Nucleus accumbens (tissue), 56 donors: ENCODE measurements at regions not wholly inside any gene's neighbourhood (a gene's known extent, or its start where the extent isn't known, plus 50 kb on each side); places are given as distances from the start of the nearest gene placed in this dataset.
"Not testable (repeated sequence)": the region's sequence is repeated elsewhere in the genome, so short reads cannot be mapped to it uniquely, and the experiment has no call there.

Experiments
- DNase-seq, 56 donors: peaks; one replicate each; lab custom pipeline; 2025; lab: John Stamatoyannopoulos, UW

GRCh38 chr1:214141486-214141885 is 139.5 kb upstream of the SMYD2 start:
- DNase-seq = no peak

DNA sequence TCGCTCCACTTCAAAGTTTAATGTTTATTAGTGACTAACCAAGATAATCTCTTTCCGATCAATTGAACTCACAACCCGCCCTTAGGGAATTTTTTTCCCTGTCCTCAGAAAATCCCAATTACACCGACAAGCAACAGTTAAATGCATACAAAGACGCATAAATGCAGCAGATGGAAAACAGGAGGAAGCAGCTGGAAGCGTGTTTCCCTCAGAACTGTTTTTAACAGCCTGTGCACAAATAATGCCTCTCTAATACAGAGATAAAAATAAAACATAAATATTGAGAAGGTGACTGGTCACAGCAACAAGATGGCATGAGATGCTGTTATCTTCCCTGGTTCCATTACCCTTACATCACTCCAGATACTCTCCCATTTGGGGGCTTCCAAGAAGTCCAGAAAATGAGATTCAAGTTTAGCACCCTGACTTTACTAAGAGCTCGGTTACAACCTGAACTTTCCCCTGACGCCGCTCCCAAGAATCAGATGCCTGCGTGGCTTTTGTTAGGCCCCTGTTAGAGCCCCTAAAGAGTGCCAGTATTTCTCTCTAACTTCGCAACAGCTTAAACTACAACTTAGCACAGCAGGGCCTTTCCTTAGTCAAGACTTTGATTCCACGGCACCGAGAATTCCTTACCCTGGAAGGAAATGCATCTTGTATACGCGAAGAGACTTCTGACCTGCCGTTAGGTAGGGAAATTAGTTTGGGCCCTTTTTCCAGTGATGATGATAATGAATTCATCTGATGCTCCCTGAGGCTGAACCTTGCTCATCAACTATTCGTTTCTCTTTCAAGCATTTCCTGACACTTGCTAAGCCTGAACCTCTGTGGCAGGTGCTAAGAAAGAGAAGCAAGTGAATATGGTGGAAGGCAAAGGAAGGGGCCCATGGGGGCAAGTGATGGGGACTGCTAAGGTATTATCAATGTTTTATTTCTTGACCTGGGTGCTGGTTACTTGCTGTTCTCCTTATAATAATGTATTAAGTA is 137.7 kb upstream of the SMYD2 start:
- no peak for DNase-seq

GRCh38 chr1:214144521-214144920 is 136.4 kb upstream of the SMYD2 start:
- DNase-seq = not testable (repeated sequence)

- DNase-seq = no peak
Observed at GRCh38 chr1:214146523-214146922, 134.4 kb upstream of the SMYD2 start.

DNA sequence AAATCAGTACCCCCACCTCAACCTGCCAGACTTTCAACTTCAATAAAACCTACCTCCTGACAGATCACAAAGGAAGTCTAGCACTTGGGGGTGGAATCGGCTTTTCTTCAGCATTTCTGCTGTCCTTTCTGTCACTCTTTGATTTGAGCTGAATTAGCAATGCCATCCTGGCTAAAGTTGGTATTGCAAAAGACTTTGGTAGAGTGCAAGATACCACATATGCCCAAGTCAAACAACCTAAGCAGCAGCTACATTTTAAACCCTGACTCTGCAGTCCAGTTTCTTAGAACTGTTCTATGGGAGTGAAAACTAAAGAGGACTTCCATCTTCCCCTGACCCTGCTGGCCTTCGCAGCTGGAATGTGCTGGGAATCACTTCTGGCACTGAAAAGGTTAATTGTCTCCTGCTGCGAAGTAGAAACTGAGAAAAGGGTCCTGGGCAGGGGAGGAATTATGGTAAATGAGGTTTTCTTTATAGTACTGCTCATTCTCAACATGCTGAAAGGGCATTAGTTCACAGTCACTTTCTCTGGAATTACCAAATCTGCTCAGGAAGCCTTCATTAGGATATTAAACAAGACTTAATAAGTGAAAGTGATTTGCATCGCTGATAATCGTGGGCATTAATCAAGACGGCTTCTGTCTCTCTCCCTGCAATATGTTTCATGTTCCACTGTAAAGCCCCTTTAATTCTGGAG is 126.2 kb upstream of the SMYD2 start:
- DNase-seq = no peak

DNA sequence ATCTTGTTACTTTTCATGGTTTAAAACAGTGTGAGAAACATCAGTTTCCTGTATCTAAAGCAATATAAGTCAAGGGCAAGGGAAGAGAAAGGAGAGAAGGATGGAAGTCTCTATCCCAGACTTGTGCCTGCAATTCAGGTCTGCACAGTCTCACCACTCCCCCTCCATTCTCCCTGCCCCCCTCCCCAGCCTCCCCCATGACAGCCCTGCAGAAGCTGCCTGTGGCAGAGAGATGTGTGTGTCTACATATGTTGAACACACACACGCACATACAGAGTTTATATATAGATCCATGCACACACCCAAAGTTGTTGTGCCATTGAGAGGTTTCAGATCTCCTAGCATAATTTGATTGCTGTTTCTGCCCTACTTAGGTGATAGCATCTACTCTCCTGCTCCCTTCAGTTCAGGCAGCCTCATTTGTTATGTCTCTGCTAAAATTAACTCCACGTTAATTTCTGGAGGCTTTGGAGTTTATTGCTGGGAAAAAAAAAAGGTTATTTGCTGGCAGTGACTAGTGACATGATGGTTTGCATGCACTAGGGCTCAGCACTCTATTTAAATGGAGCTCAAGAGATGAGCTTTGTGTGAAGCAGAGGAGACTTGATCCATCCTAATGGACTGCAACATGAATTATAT is 124.9 kb upstream of the SMYD2 start:
- DNase-seq = no peak

DNA sequence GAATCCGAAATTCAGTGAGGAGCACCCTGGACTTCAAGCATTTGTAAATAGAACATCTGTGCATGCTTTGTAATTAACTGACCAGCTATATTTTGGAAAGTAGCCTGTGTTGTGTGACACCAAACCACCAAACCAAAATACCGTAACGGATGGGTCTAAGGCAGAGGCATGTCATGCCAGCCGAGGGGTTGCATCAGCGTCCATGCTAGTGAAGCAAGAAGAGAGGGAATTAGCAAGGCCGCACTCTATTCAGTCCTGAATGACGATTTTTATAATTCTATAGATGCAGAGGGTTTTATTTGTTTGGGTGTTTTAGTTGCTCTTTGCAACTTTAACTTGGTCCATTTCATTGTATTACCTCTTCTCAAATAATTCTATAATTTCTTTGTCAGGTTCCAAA is 116.8 kb upstream of the SMYD2 start:
- no peak for DNase-seq

DNA sequence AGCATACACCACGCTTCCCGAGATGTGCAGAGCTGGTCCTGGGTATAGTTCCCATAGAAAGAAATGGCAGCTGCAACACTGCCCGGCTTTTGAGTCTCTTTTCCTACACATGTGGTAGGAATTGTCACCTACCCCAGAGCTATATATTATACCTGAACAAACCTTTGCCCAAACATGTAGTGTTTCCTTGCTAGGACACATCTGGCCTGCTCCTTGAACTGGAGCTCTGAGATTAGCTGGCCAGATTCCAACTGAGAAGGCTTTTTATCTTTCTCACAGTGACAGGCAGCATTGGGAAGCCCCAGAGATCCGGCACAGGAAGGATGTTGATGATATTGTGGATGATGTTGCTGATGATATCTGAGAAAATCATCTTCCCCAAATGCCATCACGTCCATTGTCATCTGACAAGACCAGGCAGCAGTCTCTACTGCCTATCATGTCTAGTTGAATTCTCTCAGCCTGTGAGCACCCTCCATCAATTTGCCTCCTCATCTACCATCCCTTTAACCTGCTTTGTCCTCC is 115.0 kb upstream of the SMYD2 start:
- DNase-seq = no peak

DNA sequence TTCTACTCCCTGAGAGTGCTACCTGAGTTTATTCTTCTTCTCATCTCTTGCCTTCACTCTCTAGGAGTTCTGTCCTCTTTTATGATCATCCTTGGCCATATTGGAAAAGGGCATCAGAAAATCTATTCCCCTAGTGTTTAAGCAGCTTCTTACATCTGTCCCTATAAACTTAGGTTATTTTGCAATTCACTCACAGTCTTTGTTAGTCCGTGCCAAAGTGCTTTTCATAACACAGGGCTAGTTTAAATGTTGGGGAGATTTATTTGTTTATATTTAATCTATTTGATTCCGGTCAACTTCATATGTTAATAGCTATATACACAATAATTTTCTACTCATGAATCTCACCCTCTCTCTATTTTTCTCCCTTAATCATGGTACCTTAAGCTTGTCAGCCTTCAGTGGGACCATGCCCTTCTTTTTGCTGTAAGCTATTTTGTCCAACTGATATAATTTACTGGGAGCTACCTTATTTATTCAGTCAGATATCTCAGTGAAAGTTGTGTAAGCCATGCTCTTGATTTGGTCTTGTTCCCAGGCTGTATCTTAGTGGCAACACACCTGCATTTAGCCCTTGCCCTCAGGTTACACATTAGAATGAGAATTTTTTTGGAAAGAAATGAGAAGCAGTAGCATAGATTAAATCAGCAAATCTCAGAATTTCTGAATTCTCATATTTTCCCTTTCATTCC is 106.3 kb upstream of the SMYD2 start:
- no peak for DNase-seq

DNA sequence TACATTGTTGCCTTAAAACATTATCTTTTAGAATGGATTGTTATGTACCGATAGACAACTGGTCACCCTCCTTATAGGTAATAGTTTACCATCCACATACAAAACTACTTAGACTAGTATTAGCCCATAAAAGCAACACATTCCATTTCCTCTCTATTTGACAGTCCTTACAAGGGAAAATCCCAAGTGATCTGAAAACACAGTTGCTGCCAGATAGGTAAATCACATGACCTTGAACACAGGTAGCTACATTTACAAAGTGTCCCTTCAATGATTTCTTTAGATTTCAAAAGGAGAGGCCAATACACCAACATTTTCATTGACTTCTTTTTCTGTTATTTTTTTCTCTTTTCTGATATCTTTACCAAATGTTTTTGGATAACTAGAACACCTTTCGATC is 102.9 kb upstream of the SMYD2 start:
- no peak for DNase-seq

- no peak for DNase-seq
Observed at GRCh38 chr1:214184992-214185391, 96.0 kb upstream of the SMYD2 start.

GRCh38 chr1:214186103-214186824 is 94.7 kb upstream of the SMYD2 start:
- DNase-seq = no peak

GRCh38 chr1:214187121-214187900 is 93.6 kb upstream of the SMYD2 start:
- DNase-seq = peak in 16 of 56 donors; percentile 4 to 42 (median 14)

- DNase-seq = no peak
Observed at GRCh38 chr1:214187933-214188332, 93.0 kb upstream of the SMYD2 start.

DNA sequence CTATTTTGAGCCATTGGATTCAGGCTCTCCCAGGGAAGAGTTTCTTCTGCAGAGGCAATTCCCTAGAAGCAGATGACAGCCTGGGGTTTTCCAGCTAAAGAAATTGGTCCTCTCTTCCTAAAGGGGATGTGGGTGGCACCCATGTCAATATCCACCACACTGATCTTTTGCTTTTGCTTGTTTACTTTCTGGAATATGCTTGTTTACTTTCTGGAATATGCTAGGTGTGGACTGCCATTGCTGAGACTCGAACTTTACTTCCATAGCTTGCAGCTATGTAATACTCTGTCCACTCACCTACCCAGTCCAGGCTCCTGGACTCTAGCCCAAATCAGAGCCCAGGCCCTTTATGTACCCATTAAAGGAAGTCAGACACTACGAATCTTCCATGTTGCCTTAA is 92.1 kb upstream of the SMYD2 start:
- no peak for DNase-seq

- no peak for DNase-seq
Observed at GRCh38 chr1:214192825-214193643, 87.9 kb upstream of the SMYD2 start.

- DNase-seq = peak in 1 of 56 donors; percentile 9
Observed at GRCh38 chr1:214193691-214194090, 87.3 kb upstream of the SMYD2 start.

DNA sequence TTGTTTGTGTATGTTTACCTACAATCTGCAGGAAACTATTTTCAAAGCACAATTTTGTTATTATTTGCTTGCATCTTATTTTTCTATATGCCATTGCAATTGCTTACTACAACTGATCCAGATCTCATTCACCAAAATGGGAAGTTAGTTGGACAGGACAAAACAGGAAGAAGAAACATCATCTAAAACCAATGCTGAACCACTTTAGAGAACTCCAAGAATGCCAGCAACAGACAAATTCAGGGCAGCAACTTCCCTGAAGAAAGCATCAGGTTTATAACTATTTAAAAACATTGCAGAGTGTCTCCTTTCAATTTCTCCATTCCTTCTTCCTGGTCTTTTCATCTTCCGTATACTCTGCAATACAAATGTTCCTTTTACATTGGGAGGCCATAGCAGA is 82.4 kb upstream of the SMYD2 start:
- no peak for DNase-seq
